Hepatic stellate cell (primary cell): ENCODE measurements at regions not wholly inside any gene's neighbourhood (a gene's known extent, or its start where the extent isn't known, plus 50 kb on each side); places are given as distances from the start of the nearest gene placed in this dataset.
"Not testable (repeated sequence)": the region's sequence is repeated elsewhere in the genome, so short reads cannot be mapped to it uniquely, and the experiment has no call there.

Experiments
- DNase-seq: peaks from one replicate; pipeline ENCODE4 v3.0.0; 2011; ENCODE audit warnings: low spot score

DNA sequence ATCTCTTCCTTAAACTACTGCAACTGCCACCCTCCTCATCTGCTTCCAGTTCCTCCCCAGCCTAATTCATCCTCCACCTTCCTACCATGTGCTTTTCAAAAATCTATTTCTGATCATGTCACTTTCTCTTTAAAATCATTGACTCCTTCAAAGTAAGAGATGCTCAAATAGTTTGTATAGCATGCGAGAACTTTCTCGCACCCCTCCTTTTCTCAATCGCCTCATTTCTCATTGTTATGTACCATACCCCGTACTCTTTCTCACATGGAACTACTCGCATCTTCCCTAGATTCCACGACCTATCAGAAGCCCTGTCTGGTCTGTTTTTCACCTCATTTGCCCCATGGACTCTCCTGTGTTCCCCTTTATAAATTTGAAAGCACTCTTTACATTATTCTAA lies 238.2 kb downstream of the NRIP1 start:
- no peak for DNase-seq

DNA sequence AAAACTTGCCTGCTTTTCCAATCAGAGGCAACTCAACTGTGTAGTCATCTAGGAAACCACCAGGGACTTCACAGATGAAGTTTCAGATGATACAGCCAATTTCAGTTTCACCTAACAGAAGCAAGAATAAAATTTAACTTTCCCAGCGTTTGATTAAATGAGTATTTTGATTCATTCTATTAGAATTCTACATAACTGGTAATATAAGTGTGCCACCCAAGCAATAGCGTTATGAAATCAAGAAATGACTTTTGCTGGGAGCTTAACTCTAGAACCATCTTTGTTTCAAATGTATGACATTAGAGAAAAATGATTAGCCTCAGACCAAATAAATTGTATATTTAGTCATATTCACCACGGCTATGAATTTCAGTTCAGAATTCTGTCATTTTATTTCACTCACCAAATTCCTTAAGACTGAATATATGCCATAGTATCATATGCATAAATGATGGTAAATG lies 239.3 kb downstream of the NRIP1 start:
- no peak for DNase-seq

DNA sequence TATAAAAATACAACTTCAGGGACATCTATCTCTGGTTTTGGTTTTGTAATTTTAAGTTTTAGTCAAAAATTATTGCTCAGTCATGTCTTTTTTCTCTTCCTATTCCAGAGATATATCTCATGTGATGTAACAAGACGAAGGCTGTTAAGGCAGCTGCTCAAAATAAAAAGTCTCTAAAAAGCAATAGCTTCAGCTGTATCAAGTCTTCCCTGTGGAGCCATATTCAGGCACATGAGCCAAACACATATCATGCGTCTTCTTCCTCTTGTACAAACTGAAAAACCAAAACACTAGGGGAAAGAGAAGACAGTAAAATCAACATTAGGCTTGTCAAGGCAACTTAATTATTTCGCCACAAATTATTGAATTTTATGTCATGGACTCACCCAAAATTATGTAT lies 240.7 kb downstream of the NRIP1 start:
- DNase-seq: no peak

DNA sequence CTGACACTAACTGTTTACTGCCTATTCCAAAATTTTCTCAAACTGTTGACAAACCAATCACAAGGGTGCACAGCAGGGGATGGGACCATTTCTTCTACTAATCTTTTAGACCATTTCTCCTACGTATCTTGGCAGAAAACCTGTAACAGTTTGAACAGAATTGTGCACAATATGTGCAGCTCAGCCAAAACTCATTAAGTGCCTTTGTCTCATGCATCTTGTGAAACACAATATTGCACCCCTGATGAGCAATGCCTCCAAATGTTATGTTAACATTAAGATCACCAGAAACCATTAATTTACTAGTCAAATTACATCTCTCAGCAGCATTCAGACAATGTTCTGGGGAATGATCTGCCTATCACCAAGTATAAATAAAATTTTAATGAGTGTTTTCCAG lies 247.5 kb downstream of the NRIP1 start:
- DNase-seq: no peak

DNA sequence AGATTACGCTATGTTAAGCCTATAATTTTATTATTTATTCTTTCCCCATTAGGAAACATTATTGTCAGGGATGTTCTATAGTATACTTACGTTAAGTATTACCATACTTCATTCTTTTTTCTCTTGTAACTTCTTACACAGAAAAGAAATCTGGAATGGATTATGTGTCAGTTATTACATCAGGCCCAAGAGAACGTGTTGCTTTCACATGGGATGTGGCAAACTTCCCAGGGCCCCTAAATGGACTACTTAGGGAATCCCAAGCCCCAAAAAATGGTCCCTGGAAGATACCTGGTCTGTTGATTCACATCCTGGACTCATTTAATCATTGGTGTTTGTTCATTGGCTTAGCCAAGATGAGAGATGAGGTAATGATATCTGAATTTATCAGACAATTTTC lies 249.8 kb downstream of the NRIP1 start:
- DNase-seq: no peak

DNA sequence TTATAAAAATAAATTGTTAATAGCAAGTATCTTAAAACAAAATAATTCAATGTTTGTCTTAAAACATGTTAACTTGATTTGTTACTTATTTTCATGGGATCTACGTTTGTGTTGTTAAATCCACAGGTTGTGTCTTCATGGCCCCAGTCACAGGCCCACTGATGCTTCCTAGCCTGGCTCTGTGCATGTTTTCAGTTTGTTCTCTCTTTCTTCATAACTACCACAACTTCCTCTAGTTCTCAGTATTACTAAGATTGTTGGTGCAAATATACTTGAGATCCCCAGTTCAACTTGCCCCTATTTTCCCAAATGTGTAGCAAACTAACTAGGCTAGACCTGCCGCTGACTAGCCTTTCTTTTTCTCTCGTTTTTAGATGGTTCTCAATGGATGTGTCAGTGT lies 250.5 kb downstream of the NRIP1 start:
- no peak for DNase-seq

DNA sequence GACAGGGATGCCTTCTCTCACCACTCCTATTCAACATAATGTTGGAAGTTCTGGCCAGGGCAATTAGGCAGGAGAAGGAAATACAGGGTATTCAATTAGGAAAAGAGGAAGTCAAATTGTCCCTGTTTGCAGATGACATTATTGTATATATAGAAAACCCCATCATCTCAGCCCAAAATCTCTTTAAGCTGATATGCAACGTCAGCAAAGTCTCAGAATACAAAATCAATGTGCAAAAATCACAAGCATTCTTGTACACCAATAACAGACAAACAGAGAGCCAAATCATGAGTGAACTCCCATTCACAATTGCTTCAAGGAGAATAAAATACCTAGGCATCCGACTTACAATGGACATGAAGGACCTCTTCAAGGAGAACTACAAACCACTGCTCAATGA lies 258.1 kb upstream of the SAMSN1 start:
- not testable (repeated sequence) for DNase-seq

DNA sequence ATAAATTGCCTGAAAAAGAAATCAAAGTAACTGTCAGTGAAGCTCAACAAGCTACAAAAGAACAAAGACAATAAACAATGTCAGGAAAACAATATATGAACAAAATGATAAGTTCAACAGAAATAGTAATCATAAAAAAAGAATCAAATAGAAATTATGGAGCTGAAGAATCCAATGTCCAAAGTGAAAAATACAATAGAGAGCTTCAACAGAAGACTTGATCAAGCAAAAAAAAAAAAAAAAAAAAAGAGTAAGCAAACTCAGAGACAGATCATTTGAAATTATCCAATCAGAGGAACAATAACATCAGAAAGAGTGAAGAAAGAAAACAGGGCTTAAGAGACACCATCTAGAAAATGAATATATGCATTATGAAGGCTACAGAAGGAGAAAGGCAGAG lies 251.4 kb upstream of the SAMSN1 start:
- DNase-seq: no peak

DNA sequence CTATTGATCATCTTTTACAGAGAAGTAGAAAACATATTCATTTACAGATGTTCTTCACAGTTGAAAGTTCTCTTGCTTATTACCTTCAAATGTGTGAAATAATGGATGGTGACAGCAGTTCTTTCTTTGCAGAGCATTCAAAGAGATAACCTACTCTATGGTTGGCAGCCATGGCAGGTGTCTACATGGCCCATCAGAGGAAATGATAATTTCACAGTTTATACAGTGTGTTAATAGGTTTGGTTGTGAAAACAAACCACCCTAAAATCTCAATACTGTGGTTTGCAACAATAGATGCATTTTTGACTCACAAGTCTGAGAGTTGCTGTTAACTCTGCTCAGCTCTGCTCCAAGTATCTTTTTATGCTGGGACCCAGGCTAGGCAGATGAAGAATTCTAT lies 241.2 kb upstream of the SAMSN1 start:
- no peak for DNase-seq

DNA sequence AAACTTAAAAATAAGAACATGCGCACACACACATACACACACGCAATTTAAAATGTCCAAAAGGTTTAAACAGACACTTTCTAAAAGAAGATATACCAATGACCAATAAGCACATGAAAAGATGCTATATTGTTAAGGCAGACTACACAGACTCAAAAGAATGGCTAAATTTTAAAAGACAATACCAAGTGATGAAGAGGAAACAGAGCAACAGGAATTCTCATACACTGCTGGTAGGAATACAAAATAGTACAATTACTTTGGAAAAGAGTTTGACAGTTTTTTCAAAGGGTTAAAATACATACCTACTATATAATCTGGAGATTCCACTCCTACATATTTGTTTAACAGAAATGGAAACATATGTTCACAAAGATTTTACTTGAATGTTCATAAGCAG lies 239.6 kb upstream of the SAMSN1 start:
- DNase-seq: no peak

DNA sequence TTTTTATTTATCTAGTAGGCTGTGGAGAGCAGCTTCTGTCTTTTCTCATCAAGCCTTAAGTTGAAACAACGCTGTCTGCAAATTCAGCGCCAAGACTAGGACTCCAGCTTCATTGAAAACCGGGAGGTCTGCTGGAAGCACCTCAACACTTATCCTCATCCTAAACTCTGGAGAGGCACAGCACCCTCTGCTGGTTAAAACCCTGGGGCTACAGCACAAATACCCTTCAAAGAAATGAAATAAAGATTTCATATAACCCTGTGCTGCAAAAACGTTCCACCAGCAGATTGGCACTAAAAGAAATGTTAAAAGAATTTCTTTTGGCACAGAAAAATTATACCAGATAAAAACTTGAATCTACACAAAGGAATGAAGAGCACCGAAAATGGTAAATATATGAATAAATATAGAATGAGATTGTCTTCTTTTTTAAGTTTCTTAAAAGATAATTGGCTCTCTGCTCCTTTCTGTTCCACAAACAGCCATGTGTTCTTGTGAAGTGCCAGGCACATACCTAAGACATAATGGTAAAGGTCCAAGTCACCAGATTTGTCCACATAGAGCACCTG lies 227.7 kb upstream of the SAMSN1 start:
- no peak for DNase-seq

DNA sequence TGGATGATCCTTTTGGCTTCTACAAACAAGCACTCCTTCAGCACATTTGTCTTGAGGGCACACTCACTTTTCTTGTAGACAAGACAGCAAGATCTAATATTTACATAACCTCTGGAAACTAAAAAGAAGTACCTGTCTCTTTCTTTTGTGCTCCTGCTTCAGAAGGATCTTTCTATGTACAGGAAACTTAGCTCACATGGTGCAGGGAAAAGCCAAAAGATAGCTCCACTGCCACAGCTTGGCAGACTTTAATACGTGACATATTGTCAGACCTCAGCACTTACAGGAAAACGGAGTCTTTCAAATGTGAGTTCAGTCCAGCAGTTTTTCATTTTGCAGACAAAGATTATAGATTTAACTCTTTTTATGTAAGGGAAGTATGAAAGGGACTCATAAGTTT lies 225.5 kb upstream of the SAMSN1 start:
- no peak for DNase-seq

DNA sequence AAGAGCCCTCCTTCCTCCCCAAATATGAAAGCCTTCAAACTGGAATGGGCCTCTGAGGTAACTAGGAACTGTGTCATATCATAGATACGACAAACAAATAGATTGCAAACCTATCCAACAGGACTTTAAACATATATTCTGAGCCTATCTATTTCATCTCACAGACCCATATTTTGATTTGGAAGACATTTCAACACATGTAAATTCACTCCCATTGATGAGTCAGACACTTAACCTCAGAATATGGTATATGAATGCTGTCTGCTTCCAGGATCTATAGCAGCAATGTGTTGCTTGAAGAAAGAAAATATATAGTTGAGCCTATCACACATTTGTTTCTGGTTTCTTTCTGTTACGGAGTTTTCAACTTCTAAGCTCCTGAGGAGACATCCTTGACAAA lies 221.9 kb upstream of the SAMSN1 start:
- no peak for DNase-seq

DNA sequence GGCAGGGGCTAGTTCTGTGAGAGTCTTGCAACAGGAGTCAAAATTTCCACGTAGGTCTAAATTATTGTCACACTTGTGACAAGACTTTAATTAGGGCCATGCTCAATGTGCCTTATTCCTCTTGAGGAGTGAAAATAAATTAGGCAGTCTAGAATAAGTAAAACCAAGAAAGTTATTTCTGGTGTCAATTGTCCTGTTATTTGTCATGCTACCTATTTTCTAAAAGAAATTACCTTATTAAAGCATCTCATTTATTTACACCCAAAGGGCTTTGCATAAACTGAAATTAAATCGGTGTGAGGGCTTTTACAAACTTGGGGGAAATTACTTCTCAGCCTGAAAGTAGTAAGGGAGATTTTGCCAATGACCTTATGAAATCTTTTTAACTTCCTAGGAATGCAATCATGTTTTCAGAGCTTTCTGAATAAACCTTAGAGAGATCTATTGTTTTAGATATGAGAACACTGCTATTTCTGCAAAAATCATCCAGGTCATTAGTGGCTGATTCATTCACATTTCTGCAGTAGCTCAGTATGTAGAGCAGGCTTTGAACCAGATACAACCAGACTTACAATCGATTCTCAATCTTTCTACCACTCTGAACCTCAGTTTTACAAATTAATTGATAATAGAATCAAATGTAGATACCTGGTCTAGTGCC lies 221.2 kb upstream of the SAMSN1 start:
- DNase-seq: no peak

DNA sequence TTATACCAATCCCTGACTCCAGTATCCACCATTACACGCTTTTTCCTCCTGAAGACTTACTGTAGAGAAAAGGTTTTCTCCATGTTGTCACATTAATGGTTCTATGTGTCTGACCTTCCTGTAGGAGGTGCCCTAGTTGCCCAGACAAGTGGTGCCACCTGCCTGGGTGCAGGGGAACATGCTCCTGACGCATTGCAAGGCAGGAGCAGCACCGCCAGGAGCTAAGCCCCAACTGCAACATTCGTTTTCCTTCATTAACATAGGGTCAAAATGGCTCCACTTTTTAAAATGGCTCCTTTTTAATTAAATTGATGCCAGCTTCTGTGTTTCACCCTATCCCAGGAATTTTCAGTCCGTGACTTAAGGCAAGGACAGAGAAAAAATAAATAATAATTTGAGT lies 220.1 kb upstream of the SAMSN1 start:
- DNase-seq: no peak

DNA sequence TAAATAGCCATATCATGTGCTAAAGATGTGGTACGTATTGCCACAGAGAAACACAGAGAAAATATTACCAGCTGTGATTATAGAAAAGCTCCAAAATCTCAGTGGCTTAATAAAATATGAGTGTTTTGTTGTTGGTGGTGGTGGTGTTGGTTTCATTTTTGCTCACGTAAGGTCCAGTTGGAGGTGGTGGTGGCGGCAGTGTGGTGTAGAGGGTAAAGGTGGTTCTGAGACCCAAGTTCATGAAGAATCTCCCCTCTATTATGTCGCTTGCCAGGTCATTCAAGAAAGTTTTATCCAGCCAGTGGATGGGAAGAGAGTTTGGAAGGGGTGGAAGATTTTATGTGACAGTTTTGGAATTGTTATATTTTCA lies 217.6 kb upstream of the SAMSN1 start:
- DNase-seq: no peak

DNA sequence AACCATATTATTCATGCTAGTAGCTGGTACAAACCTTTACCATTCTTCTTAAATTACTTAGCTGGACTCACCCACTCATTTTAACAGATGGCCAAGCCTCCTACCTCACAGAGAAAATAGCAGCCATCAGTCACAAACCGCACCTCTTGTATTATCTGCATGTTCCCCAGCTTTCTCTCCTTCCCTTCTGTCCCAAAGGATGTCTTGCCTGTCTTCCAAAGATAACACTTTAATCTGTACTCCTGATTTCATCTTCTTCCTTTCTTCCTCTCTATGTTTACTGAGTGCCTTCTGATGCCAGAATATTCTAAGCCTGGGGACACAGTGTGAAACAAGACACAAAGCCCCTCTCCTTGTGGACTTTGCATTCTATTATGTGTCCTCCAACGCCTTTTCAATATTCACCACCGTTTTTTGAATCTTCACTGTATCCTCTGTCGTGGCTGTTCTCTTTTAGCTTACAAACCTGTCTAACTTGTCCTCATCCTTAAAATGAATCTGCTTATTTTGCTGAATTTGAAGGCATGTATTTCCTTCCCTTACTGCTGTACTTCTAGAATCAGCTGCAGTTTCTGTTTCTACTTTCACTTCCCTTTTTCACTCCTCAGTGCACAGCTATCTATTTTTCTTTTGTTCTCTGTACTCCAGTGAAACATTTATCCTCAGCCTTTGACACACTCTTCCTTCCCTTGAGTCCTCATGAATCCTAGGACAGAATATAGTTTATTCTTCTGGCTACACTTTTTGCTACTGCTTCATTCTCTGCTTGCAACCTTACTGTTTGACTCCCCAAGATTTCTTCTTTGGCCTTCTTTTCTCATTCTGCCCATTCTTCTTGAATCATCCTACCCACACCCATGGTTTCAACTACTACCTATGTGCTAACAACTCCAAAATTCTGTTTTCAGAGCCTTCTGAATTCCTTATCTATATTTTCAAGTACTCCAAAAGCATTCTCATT lies 216.9 kb upstream of the SAMSN1 start:
- no peak for DNase-seq

DNA sequence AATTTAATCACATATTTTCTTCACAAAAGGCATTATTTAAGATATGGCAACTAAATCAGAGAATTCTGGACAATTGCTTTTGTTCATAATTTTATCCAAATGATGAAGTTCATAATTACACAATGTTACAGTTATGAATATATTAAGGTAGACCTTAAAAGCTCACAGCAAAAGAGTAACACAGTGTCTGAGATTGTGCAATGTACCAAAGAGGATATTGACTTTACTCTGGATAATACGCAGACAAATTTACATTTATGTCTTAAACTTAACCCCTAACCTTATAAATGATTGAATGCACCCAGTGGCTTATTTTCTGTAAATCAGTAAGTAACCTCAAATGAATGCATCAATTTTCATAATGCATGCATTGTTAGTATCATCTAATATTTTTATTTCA lies 216.2 kb upstream of the SAMSN1 start:
- no peak for DNase-seq

DNA sequence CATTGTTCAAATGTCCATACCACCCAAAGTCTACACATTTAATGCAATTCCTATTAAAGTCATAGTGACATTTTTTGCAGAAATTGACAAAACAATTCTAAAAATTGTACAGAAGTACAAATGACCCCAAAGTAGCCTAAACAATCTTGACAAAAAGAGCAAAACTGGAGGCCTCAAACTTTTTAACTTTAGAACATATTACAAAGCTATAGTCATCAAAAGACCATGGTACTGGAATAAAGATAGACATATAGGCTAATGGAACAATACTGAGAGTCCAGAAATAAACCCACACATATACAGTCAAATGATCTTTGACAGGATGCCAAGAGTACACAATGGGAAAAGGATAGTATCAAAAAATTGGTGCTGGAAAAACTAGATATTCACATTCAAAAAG lies 213.2 kb upstream of the SAMSN1 start:
- no peak for DNase-seq

DNA sequence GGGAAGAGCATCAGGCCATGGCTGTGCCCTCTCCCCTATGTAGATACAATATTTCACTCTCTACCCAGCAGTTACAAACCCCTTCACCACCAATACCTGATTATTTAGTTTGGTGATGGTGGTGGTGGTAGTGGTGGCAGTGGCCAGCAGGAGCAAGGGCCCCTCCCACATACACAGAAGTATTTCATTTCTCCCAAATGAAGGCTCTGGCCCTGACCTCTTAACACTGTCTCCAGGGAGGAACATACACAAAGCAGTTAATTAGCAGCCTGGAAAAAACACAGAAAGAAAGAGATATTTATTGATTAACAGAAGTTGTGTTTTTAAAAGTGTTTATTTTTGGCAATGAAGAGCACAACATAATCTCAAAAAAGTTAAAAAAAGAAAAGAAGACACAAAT lies 212.7 kb upstream of the SAMSN1 start:
- no peak for DNase-seq

DNA sequence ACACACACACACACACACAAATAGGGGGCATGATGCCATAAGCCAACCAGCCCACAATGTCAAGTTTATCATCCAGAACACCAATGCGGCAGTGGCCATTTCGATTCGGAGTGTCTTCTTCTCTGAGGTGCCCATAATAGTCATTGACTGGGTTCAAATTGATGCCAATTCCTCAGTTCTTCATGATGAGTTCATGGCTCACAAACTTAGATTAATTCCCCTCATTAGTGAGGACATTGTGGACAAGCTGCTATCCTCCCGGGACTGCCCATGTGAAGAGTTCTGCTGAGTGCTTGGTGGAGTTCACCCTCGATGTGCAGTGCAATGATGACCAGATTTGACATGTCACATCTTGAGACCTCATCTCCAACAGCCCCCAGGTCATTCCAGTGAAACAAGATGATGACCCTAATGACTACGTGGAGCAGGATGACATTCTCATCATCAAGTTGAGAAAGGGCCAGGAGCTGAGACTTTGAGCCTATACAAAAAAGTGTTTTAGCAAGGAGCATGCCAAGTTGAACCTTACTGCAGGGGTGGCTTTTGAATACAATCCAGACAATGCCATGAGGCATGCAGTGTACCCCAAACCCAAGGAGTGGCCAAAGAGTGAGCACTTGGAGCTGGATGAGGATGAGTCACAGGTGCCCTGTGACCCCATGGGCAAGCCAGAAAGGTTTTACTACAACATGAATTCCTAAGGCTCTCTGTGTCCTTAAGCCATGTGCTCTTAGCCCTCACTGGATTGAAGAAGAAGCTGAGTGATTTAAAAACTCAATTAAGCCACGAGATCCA lies 211.6 kb upstream of the SAMSN1 start:
- no peak for DNase-seq

DNA sequence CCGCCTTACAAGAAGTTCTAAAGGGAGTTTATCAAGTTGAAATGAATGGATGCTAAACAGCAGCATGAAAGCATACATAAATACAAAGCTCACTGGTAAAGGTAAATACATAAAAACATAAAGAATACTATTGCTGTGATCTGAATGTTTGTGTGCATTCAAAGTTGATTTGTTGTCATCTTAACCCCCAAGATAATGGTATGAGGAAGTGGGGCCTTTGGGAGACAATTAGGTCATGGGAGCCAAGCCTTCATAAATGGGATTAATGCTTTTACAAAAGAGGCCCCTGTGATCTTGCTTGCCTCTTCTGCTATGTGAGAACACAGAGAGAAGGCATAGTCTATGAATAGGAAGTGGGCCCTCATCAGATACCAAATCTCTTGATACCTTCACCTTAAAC lies 209.0 kb upstream of the SAMSN1 start:
- no peak for DNase-seq
